ENCODE measurements at regions not wholly inside any gene's neighbourhood (a gene's known extent, or its start where the extent isn't known, plus 50 kb on each side); places are given as distances from the start of the nearest gene placed in this dataset.

- Histone ChIP-seq H3K27me3 (ENCODE audit: low read depth) (no peaks in the 10 kb centered on the region), H3K4me1 (no peaks in the 10 kb centered on the region), H3K9me3 (no peaks in the 10 kb centered on the region), H3K36me3 (no peaks in the 10 kb centered on the region), H3K27ac (no peak overlapping the region), H3K4me3 (no peak overlapping the region)
- intact Hi-C loops (cut with DNase I) = no loop called here
- DNase-seq (no peak), ATAC-seq (no peak)
- TF ChIP-seq, protein P1, sequence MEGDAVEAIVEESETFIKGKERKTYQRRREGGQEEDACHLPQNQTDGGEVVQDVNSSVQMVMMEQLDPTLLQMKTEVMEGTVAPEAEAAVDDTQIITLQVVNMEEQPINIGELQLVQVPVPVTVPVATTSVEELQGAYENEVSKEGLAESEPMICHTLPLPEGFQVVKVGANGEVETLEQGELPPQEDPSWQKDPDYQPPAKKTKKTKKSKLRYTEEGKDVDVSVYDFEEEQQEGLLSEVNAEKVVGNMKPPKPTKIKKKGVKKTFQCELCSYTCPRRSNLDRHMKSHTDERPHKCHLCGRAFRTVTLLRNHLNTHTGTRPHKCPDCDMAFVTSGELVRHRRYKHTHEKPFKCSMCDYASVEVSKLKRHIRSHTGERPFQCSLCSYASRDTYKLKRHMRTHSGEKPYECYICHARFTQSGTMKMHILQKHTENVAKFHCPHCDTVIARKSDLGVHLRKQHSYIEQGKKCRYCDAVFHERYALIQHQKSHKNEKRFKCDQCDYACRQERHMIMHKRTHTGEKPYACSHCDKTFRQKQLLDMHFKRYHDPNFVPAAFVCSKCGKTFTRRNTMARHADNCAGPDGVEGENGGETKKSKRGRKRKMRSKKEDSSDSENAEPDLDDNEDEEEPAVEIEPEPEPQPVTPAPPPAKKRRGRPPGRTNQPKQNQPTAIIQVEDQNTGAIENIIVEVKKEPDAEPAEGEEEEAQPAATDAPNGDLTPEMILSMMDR (IDR thresholded peaks at IDR 0.05) = no peak
These were observed 85.4 kb upstream of the LYZL1 start for GRCh38 chr10:29203432-29203831.

GRCh38 chr10:29204070-29204800 lies 84.6 kb upstream of the LYZL1 start:
- intact Hi-C loops (cut with DNase I) = no loop called here

GRCh38 chr10:29205787-29206186 lies 83.1 kb upstream of the LYZL1 start:
- TF ChIP-seq, protein P1 (IDR thresholded peaks at IDR 0.05) = no peak
- no peaks in the 10 kb centered on the region for H3K27me3 ChIP-seq (ENCODE audit: low read depth)
- no peaks in the 10 kb centered on the region for H3K36me3 ChIP-seq
- H3K27ac ChIP-seq = no peak overlapping the region
- H3K9me3 ChIP-seq = peaks cover 10% of the 10 kb centered on the region
- no peak overlapping the region for H3K4me3 ChIP-seq
- no peak for DNase-seq
- no peak for ATAC-seq
- H3K4me1 ChIP-seq = no peaks in the 10 kb centered on the region
- intact Hi-C loops (cut with DNase I) = no loop called here

More at GRCh38 chr10:29204070-29204800, 84.6 kb upstream of the LYZL1 start:
- ATAC-seq (no peak), DNase-seq (no peak)
- H3K4me1 ChIP-seq = no peaks in the 10 kb centered on the region
- no peak overlapping the region for H3K4me3 ChIP-seq
- no peak overlapping the region for H3K27ac ChIP-seq
- no peaks in the 10 kb centered on the region for H3K9me3 ChIP-seq
- no peaks in the 10 kb centered on the region for H3K27me3 ChIP-seq (ENCODE audit: low read depth)
- TF ChIP-seq, protein P1 (IDR thresholded peaks at IDR 0.05) = no peak
- no peaks in the 10 kb centered on the region for H3K36me3 ChIP-seq

DNA sequence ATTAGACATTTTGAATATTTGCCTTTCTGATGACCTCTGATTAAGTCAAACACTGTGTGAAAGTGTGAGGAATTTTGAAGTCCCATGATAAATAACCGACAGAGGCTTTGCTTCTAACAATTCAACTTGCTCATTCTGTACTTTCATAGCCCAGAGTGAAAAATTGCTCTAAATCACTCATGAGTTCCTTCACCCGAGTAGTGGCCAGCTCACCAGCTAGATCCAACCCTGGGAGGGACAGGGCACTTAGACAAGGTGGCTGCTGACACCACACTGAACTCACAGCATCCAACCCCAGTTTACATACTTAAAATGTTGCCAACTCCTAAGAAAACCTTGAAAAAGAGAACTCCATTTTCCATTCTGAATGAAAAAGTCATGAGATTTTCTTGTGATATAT lies 80.0 kb upstream of the LYZL1 start:
- Histone ChIP-seq H3K27me3 (ENCODE audit: low read depth) (no peaks in the 10 kb centered on the region), H3K4me3 (no peak overlapping the region), H3K4me1 (no peaks in the 10 kb centered on the region), H3K9me3 (peaks cover 10% of the 10 kb centered on the region), H3K36me3 (no peaks in the 10 kb centered on the region), H3K27ac (no peak overlapping the region)
- TF ChIP-seq, protein P1 (IDR thresholded peaks at IDR 0.05) = no peak
- DNase-seq = no peak
- ATAC-seq = no peak
- intact Hi-C loops (cut with DNase I) = no loop called here

DNA sequence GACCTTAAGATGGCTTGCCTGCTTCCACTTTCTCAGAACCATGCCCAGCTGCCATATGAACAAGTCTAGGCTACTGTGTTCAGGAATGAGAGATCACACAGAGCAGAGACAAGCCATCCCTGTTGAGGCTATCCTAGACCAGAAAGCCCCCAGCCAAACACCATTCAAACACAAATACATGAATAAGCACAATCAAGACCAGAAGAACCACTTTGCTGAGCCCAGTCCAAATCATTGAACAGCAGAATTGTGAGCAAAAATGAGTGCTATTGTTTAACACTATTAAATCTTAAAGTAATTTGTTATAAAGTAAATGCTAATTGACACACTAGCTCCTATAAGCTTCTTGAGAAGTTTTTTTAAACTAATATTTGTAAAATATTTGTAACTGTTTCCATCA lies 79.0 kb upstream of the LYZL1 start:
- intact Hi-C loops (cut with DNase I) = no loop called here
- TF ChIP-seq, protein P1 (IDR thresholded peaks at IDR 0.05) = no peak

More for the DNA sequence above, 79.0 kb upstream of the LYZL1 start:
- DNase-seq (no peak), ATAC-seq (no peak)
- H3K9me3 ChIP-seq = peaks cover 10% of the 10 kb centered on the region
- H3K4me1 ChIP-seq = no peaks in the 10 kb centered on the region
- no peak overlapping the region for H3K4me3 ChIP-seq
- H3K27ac ChIP-seq = no peak overlapping the region
- H3K36me3 ChIP-seq = no peaks in the 10 kb centered on the region
- H3K27me3 ChIP-seq (ENCODE audit: low read depth) = no peaks in the 10 kb centered on the region
